ENCODE measurements at regions not wholly inside any gene's neighbourhood (a gene's known extent, or its start where the extent isn't known, plus 50 kb on each side); places are given as distances from the start of the nearest gene placed in this dataset.

GRCh38 chr10:111967547-111967946 lies 216.0 kb downstream of the GPAM start:
- DNase-seq (ENCODE audit: low read depth in 2 of 3, low spot score in 2 of 3), result no peak

DNA sequence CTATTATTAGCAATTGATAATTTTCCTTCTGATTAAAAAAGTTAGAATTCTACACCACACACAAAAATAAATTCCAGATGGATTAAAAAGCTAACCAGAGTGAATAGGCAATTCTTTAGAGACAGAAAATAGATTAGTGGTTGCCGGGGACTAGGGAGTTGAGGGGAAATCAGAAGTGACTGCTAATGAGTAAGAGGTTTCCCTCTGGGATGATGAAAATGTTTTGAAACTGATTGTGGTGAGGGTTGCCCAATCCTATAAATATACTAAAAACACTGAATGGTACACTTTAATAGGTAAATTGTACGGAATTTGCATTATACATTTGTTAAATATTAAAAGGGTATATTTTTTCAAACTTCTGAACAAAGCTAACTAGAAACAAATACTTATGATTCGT lies 214.9 kb downstream of the GPAM start:
- no peak for DNase-seq (ENCODE audit: low read depth in 2 of 3, low spot score in 2 of 3)

DNA sequence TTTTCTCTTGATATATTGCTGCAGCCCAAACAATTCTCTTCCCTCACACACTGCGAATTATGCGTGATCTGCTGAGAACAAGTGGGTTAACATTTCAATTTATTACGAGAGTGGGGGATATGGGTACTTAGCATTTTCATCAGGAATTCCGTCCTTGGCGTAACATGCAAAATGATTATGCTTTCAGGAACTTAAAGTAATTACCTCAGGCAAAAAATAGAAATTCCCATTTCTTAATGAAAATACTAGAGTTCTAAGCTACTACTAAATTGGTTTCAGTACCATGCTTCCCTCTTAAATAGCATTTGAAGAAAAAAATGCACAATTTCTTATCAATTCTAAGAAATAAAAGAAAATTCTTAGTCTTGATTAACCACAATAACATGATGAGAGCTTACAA lies 213.5 kb downstream of the GPAM start:
- DNase-seq (ENCODE audit: low read depth in 2 of 3, low spot score in 2 of 3), result no peak

DNA sequence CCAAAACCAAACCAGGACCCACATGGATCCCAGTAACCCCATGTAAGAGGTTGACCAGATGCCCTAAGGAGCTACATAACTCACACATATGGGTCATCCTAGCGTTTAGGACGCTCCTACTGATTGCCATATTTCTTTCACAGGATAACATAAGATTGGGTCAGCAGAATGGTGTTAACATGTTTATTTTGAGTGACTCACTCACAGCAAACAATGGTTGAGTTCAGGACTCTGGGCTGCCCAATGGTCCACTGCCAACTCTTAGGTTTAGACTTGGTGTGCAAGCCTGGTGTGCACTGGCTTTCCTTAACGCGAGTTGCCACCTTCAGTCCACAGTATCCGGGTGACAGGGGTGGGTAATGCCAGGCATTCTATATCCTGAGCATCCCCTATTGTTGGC lies 211.5 kb downstream of the GPAM start:
- DNase-seq (ENCODE audit: low read depth in 2 of 3, low spot score in 2 of 3), result no peak

DNA sequence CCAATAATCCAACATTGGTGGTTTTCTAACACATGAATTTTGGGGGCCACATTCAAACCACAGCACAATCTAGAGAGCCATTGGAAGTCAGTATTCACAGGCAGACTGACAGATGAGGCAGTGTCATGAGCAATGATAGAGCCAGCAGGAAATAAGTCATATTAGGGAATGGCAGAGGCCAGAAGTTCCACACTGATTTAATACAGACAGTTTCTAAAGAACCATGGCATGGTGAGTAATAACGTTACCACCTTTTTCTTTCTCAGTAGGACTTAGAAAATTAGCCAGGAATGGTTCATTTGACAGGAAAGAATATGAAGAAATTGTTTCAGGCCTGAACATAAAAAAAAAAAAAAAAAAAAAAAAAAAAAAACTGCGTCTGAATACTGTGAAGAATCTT lies 210.3 kb downstream of the GPAM start:
- DNase-seq (ENCODE audit: low read depth in 2 of 3, low spot score in 2 of 3), result no peak

DNA sequence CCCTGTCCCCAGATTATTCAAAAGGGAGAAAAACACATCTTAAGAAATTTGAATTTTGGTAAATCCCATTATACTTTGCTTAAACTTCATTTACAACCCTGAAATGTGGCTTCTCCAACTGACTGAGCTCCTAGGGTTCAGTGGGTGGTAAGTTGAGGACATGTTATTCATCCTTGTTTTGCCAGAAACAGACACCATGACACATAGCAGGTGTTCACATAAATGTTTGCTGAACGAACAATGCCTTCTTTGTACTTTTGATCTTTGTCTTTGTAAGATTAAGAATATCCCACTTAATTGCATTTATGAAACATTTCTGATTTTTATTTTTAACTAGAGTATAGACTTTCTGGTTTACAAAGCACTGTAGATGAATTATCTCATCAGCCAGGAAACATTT lies 209.7 kb downstream of the GPAM start:
- no peak for DNase-seq (ENCODE audit: low read depth in 2 of 3, low spot score in 2 of 3)

DNA sequence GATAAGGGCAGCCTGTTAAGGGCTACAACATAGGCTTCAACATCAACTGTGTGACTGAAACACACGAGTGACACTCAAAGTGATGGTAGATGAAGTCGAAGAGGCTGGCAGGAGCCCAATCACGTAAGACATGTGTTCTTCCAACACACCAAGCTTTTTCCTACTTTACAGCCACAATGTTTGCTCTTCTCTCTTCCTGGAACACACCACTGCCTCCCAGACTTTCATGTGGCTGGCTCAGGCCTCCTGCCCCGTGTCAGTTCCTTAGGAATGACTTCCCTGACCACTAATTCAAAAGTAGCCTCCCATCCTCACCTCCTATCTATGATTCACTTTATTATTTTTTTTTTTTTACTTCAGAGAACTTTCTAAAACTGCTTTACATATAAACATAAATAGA lies 209.2 kb downstream of the GPAM start:
- no peak for DNase-seq (ENCODE audit: low read depth in 2 of 3, low spot score in 2 of 3)

- no peak for DNase-seq (ENCODE audit: low read depth in 2 of 3, low spot score in 2 of 3)
These were observed 207.0 kb downstream of the GPAM start for GRCh38 chr10:111976557-111976956.

DNA sequence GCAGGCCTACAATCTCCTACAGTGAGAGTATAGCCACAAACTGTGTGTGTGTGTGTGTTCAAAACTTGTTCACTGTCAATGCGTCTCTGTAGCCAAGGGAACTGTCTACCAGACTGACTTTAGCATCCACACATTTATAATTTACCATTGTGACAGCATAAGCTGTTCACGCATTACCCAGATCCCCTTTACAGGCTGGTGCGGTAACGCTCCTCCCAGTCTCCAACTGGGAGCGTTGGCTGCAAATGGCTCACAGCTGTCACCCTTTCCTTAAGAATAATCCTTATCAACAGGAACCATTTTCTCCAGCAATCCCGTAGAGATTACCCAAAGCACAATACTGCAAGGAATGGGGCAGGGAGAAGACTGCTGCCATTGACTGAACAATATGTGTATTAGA lies 199.5 kb downstream of the GPAM start:
- no peak for DNase-seq (ENCODE audit: low read depth in 2 of 3, low spot score in 2 of 3)

- no peak for DNase-seq (ENCODE audit: low read depth in 2 of 3, low spot score in 2 of 3)
These were observed 197.5 kb downstream of the GPAM start for GRCh38 chr10:111986079-111986478.

DNA sequence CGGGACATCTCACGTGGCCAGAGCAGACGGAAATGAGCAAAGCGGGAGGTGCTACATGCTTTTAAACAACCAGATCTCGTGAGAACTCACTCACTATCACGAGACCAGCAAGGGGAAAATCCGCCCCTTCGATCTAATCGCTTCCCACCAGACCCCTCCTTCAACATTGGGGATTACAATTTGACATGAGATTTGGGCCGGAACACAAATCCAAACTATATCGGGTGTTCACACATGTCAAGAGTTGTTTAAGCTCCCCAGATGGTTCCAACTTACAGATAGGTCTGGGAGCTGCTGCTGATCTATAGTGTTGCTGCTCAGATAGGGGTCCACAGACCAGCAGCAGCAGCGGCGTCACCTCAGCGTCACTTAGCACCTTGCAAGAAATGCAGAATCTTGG lies 194.9 kb downstream of the GPAM start:
- DNase-seq (ENCODE audit: low read depth in 2 of 3, low spot score in 2 of 3), result no peak

DNA sequence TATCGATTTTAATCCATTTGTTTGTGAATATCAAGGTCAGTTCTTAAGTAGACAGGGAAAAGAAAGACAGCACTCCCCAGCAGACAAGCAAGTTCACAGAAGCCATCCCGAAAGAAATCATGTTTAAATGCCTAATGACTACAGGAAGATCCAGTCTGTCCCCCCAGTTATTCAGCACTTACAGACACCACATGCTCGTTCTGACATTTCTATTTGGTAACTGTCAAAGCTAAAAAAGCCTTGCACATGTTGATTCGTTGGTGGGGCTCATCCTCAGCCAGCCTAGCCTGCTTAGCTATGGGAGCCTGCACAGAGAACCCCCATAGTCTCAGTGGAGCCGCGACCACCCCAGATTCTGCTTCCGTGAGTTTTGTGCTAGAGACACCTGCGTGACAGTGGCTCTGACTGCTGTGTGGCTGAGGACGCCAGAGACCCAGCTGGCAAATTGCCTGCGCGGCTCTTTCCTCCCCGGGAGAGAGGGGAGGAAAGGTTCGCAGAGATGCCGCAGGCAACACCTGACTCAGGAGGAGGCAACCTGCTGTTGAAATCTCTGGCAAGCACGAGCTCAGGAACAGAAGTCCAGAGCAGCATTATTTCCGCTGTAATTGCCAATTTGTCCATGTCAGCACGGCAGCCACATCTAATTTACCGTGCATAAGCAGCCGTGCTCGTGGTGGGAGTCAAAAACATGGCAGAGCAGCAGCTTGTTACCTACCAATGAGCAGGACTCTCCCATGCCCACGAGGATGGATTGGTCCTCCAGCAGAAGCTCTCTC lies 194.2 kb downstream of the GPAM start:
- DNase-seq (ENCODE audit: low read depth in 2 of 3, low spot score in 2 of 3), result no peak

- no peak for DNase-seq (ENCODE audit: low read depth in 2 of 3, low spot score in 2 of 3)
These were observed 192.8 kb downstream of the GPAM start for GRCh38 chr10:111990734-111991133.

DNA sequence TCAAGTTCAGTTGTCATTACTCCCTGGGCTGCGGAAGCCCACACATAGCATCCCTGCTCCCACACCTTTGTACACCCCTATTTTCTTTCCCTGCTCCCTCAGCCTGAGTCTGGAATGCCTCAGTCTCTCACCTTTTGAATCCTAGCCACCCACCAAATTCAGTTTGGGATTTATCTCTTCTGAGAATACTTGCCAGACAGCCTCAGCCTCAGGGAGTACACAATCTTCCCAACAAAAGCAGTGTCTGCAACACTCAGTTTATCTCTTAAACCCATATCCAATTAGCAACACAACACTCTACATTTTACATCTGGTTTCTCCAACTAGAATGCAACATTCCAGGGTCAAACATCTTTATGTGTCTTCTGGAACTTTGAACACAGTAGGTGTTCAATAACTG lies 190.2 kb downstream of the GPAM start:
- no peak for DNase-seq (ENCODE audit: low read depth in 2 of 3, low spot score in 2 of 3)

DNA sequence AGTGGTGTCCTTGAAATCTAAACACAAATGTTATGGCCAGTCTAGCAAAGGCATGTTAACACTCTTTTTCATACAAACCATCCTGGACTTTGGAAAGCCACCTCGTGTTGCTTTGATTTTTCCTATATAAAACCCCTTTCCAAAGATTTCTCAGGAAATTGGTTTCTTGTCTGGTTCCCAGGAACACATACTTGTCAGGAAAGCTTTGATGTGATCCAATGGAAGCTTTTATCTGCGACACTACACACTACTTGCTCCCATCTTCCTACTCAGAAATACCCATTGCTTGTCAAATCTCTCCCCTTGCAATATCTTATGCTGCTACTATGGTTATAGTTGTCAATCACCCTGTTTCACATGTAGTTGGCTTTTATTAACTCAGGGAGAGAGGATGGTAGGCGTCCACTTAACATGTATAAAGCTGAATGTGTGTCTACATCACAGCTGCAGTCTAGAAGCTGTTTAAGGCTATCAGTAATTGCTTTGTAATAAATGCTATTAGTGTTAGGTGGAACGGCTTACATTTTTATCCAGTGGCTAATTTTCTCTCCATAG lies 189.6 kb downstream of the GPAM start:
- DNase-seq (ENCODE audit: low read depth in 2 of 3, low spot score in 2 of 3), result no peak

- no peak for DNase-seq (ENCODE audit: low read depth in 2 of 3, low spot score in 2 of 3)
These were observed 187.5 kb downstream of the GPAM start for GRCh38 chr10:111996103-111996502.

DNA sequence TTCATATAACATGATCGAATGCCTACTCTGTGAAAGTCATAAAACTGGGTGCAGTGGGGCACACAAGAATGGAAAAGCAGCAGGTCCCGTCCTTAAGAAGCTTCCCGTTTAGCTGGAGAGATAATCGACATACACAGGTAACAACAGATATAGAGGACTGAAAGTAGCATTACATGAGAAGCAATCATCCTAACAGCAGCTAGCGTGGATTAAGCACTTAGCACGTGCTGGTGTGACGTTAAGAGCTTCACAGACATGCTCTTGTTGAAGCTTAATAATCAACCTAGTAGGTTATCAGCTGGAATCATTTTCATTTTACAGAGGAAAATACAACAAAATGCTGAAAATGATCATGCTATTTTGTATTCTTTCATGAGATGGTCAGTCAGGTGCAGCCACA lies 184.8 kb downstream of the GPAM start:
- DNase-seq (ENCODE audit: low read depth in 2 of 3, low spot score in 2 of 3), result no peak

- DNase-seq (ENCODE audit: low read depth in 2 of 3, low spot score in 2 of 3), result no peak
These were observed 184.2 kb downstream of the GPAM start for GRCh38 chr10:111999205-111999914.

DNA sequence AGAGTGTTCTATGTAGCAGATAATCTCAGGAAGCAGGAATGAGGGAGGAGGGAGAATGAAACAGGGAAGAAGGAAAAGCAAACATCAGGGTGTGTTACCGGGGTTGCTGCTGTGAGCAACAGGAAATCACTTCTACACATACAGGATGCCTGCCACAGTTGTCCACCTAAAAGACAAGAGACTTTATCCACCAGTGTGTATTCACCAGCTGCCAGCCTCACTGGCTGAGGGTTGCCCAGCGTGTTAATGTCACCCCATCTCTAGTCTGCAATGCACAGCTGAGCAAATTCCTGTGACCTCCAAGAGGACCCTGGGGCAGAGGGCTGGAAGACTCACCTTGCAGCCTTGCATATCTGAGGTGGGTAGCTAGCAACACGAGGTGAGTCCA lies 183.7 kb downstream of the GPAM start:
- DNase-seq (ENCODE audit: low read depth in 2 of 3, low spot score in 2 of 3), result no peak

DNA sequence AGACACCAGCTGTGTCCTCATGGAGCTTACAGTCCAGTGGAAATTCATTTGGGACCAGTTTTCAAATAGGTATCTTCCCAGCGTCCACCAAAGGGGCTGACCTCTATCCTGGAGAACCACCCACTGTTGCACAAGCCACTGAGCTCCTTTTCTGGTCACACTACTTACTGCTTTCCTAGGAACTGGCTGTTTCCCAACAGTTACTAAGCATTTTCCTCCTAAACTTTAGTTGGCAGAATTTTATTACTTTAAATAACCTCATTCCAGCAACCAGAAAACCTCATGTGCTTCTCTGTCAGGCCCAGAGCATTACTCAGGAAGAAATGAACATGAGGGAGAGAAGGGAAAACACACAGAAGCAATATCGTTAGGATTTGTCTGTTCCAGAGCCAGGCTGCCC lies 183.1 kb downstream of the GPAM start:
- no peak for DNase-seq (ENCODE audit: low read depth in 2 of 3, low spot score in 2 of 3)

DNA sequence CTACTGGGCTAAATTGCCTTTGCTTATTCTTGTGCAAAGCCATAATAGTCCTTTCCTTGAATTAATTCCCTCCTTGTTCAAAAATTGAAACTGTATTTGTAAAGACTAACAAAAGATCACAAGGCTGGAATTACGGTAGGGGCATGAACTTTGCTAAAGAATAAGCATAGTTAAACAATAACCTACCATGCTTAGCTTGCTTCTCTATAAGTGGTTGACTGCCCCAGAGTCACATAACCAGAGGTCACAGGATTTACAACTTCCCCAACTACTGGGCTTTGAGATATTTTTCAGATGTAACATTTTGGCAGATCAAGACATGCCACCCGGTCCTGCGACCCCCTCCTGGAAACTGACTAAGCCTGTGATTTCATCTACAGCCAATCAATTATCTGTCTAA lies 181.4 kb downstream of the GPAM start:
- DNase-seq (ENCODE audit: low read depth in 2 of 3, low spot score in 2 of 3), result no peak

DNA sequence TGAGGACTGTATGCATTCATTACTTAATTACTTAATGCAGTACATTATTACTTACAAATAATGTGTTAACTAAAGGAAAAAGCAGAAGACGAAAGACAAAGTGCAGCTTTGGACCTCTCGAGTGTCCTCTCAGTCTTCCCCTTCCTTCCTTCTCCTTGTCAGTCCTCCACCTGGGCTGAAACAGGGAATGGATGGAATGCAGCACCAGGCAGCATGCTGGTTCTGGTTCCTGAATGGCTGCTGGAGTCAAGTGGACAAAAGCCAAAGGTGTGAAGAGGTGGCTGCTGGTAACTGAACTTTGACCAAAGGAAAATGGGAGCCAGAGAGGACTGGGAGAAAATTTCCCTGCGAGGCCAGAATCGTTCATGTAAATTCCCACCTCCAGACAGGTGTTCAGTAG lies 179.5 kb downstream of the GPAM start:
- DNase-seq (ENCODE audit: low read depth in 2 of 3, low spot score in 2 of 3), result no peak
